PC-3 (cell line): ENCODE measurements at regions not wholly inside any gene's neighbourhood (a gene's known extent, or its start where the extent isn't known, plus 50 kb on each side); places are given as distances from the start of the nearest gene placed in this dataset.

Experiments
- CTCF ChIP-seq: fragments of 300-600 bp; sonication (generic); conservative IDR thresholded peaks from 2 replicates; pipeline ENCODE4 v1.5.1; 2017; ENCODE audit warnings: antibody characterized with exemption, low read depth, mild to moderate bottlenecking, low read length
- EZH2 ChIP-seq: fragments of 300-600 bp; sonication (generic); IDR thresholded peaks from one replicate; pipeline ENCODE4 v1.6.1; 2017; ENCODE audit warnings: antibody characterized with exemption, mild to moderate bottlenecking, low read length; ENCODE audit not compliant: unreplicated experiment

GRCh38 chr22:27535452-27535851 is 266.1 kb downstream of the MN1 start:
- TF ChIP-seq CTCF (no peak), EZH2 (no peak)
